ENCODE measurements at regions not wholly inside any gene's neighbourhood (a gene's known extent, or its start where the extent isn't known, plus 50 kb on each side); places are given as distances from the start of the nearest gene placed in this dataset.

GRCh38 chr4:61041527-61041926 is 158.6 kb upstream of the ADGRL3 start:
- no peak for DNase-seq

GRCh38 chr4:61044837-61045236 is 155.3 kb upstream of the ADGRL3 start:
- DNase-seq, result no peak

- DNase-seq, result no peak
Measured at GRCh38 chr4:61049018-61049417, 151.1 kb upstream of the ADGRL3 start.

- DNase-seq, result no peak
Measured at GRCh38 chr4:61067381-61067780, 132.7 kb upstream of the ADGRL3 start.

- DNase-seq, result no peak
Measured at GRCh38 chr4:61068060-61068459, 132.1 kb upstream of the ADGRL3 start.

- no peak for DNase-seq
Measured at GRCh38 chr4:61068745-61069144, 131.4 kb upstream of the ADGRL3 start.

GRCh38 chr4:61070269-61070668 is 129.9 kb upstream of the ADGRL3 start:
- DNase-seq, result no peak

- no peak for DNase-seq
Measured at GRCh38 chr4:61079427-61079826, 120.7 kb upstream of the ADGRL3 start.

- no peak for DNase-seq
Measured at GRCh38 chr4:61079976-61080375, 120.2 kb upstream of the ADGRL3 start.

GRCh38 chr4:61085534-61085933 is 114.6 kb upstream of the ADGRL3 start:
- DNase-seq, result no peak

- DNase-seq, result no peak
Measured at GRCh38 chr4:61086357-61086756, 113.8 kb upstream of the ADGRL3 start.

GRCh38 chr4:61086979-61087378 is 113.1 kb upstream of the ADGRL3 start:
- no peak for DNase-seq

- DNase-seq, result no peak
Measured at GRCh38 chr4:61094854-61095598, 105.1 kb upstream of the ADGRL3 start.

- no peak for DNase-seq
Measured at GRCh38 chr4:61128682-61129081, 71.4 kb upstream of the ADGRL3 start.

- DNase-seq, result no peak
Measured at GRCh38 chr4:61129971-61130370, 70.2 kb upstream of the ADGRL3 start.

- no peak for DNase-seq
Measured at GRCh38 chr4:61143461-61143860, 56.7 kb upstream of the ADGRL3 start.

- DNase-seq, result no peak
Measured at GRCh38 chr4:61149278-61149677, 50.8 kb upstream of the ADGRL3 start.
